Endodermal cell (in vitro differentiated cells): ENCODE measurements at regions not wholly inside any gene's neighbourhood (a gene's known extent, or its start where the extent isn't known, plus 50 kb on each side); places are given as distances from the start of the nearest gene placed in this dataset.

Source experiments
- DNase-seq: peaks from one replicate; pipeline ENCODE4 v3.0.0-alpha.2; 2017
- H3K27ac ChIP-seq: 2 replicates; pipeline ENCODE4 v1.5.1; 2013; ENCODE audit warnings: mild to moderate bottlenecking, low read depth, low read length, moderate library complexity
- H3K27me3 ChIP-seq: 2 replicates; pipeline ENCODE4 v1.6.1; 2013; ENCODE audit warnings: mild to moderate bottlenecking, low read length, moderate library complexity; ENCODE audit not compliant: insufficient read depth, control insufficient read depth, poor library complexity, severe bottlenecking
- H3K36me3 ChIP-seq: 2 replicates; pipeline ENCODE4 v1.7.0; 2013; ENCODE audit warnings: mild to moderate bottlenecking, low read length, moderate library complexity; ENCODE audit not compliant: control insufficient read depth, insufficient read depth
- H3K4me1 ChIP-seq: one replicate; pipeline ENCODE4 v1.7.0; 2013; ENCODE audit warnings: low read length; ENCODE audit not compliant: control insufficient read depth, insufficient read depth
- H3K4me3 ChIP-seq: 2 replicates; pipeline ENCODE4 v1.5.1; 2013; ENCODE audit warnings: mild to moderate bottlenecking, low read length, moderate library complexity
- H3K9ac ChIP-seq: 2 replicates; pipeline ENCODE4 v1.6.1; 2013; ENCODE audit warnings: mild to moderate bottlenecking, low read length, moderate library complexity; ENCODE audit not compliant: poor library complexity, severe bottlenecking; ENCODE audit errors: extremely low read depth
- H3K9me3 ChIP-seq: 2 replicates; pipeline ENCODE4 v1.6.1; 2013; ENCODE audit warnings: mild to moderate bottlenecking, low read length, moderate library complexity; ENCODE audit not compliant: control insufficient read depth
- H3K27ac Mint-ChIP-seq: 2 replicates; pipeline ENCODE4 v1.8.0; 2020; ENCODE audit warnings: mixed read lengths
- H3K27me3 Mint-ChIP-seq: 2 replicates; pipeline ENCODE4 v1.8.0; 2021; ENCODE audit warnings: mild to moderate bottlenecking, mixed read lengths; ENCODE audit not compliant: insufficient read depth
- H3K36me3 Mint-ChIP-seq: 2 replicates; pipeline ENCODE4 v1.8.0; 2020; ENCODE audit warnings: low read depth, mixed read lengths
- H3K4me1 Mint-ChIP-seq: 2 replicates; pipeline ENCODE4 v1.8.0; 2020; ENCODE audit warnings: mixed read lengths
- H3K4me3 Mint-ChIP-seq: 2 replicates; pipeline ENCODE4 v1.8.0; 2020; ENCODE audit warnings: mild to moderate bottlenecking, moderate library complexity, mixed read lengths
- H3K9me3 Mint-ChIP-seq: 2 replicates; pipeline ENCODE4 v1.8.0; 2020; ENCODE audit warnings: mild to moderate bottlenecking, mixed read lengths
- CTCF ChIP-seq: fragments of 200-600 bp; sonication (generic); conservative IDR thresholded peaks from 2 replicates; pipeline ENCODE4 v1.5.0; 2021; ENCODE audit warnings: antibody characterized with exemption, mild to moderate bottlenecking
- WGBS, 2 experiments: methylation state at CpG; one replicate each; pipeline versions ENCODE4 v1.1.5 to v1.1.7; 2013; ENCODE audit warnings: missing lambda C conversion rate in 2 of 2, mixed read lengths in 1 of 2; ENCODE audit not compliant: insufficient coverage in 1 of 2, insufficient read length in 1 of 2; 5-methylcytosine and 5-hydroxymethylcytosine counted together

- Histone ChIP-seq H3K4me1 (peaks cover 3% of the 10 kb centered on the region), H3K27ac (no peak overlapping the region), H3K9ac (no peak overlapping the region), H3K9me3 (no peaks in the 10 kb centered on the region), H3K4me3 (no peak overlapping the region), H3K36me3 (no peaks in the 10 kb centered on the region), H3K27me3 (no peaks in the 10 kb centered on the region)
- no peak for DNase-seq
- no peaks in the 10 kb centered on the region for H3K36me3 Mint-ChIP-seq
- no peak overlapping the region for H3K27ac Mint-ChIP-seq
- H3K27me3 Mint-ChIP-seq, result no peaks in the 10 kb centered on the region
- H3K4me3 Mint-ChIP-seq, result no peak overlapping the region
- H3K4me1 Mint-ChIP-seq, result no peaks in the 10 kb centered on the region
- peak; percentile 41 for TF ChIP-seq CTCF
- H3K9me3 Mint-ChIP-seq, result no peaks in the 10 kb centered on the region
Observed at GRCh38 chr4:129926936-129927335, 831.0 kb downstream of the C4orf33 start.

GRCh38 chr4:129929052-129929451 lies 833.1 kb downstream of the C4orf33 start:
- no peaks in the 10 kb centered on the region for H3K9me3 ChIP-seq
- peak; percentile 52 for DNase-seq
- H3K9ac ChIP-seq, result no peak overlapping the region
- H3K27me3 ChIP-seq, result no peaks in the 10 kb centered on the region
- TF ChIP-seq CTCF, result peak; percentile 83
- Mint-ChIP-seq H3K4me3 (no peak overlapping the region), H3K36me3 (no peaks in the 10 kb centered on the region), H3K27ac (no peak overlapping the region), H3K27me3 (no peaks in the 10 kb centered on the region), H3K9me3 (no peaks in the 10 kb centered on the region), H3K4me1 (no peaks in the 10 kb centered on the region)
- H3K4me3 ChIP-seq, result no peak overlapping the region
- peaks cover 3% of the 10 kb centered on the region for H3K4me1 ChIP-seq
- 83 to 100% methylated on average over 1 of the region's 1 CpG for WGBS, 2 experiments
- H3K27ac ChIP-seq, result no peak overlapping the region
- H3K36me3 ChIP-seq, result no peaks in the 10 kb centered on the region

- Histone ChIP-seq H3K27ac (no peak overlapping the region), H3K9me3 (no peaks in the 10 kb centered on the region), H3K4me3 (no peak overlapping the region), H3K36me3 (no peaks in the 10 kb centered on the region), H3K4me1 (peaks cover 3% of the 10 kb centered on the region), H3K27me3 (no peaks in the 10 kb centered on the region), H3K9ac (no peak overlapping the region)
- 89 to 93% methylated on average over 5 to 7 of the region's 7 CpGs for WGBS, 2 experiments
- Mint-ChIP-seq H3K4me3 (no peak overlapping the region), H3K27me3 (no peaks in the 10 kb centered on the region), H3K9me3 (no peaks in the 10 kb centered on the region), H3K27ac (peak overlapping the region; percentile 50), H3K4me1 (no peaks in the 10 kb centered on the region), H3K36me3 (no peaks in the 10 kb centered on the region)
- no peak for TF ChIP-seq CTCF
- no peak for DNase-seq
Observed at GRCh38 chr4:129929984-129930383, 834.0 kb downstream of the C4orf33 start.
